Activated naive CD8-positive, alpha-beta T cell treated with anti-CD3 and anti-CD28 coated beads, Interleukin-2, amount 50 U/mL, for 24 hours (primary cell): ENCODE measurements at regions not wholly inside any gene's neighbourhood (a gene's known extent, or its start where the extent isn't known, plus 50 kb on each side); places are given as distances from the start of the nearest gene placed in this dataset.
"Not testable (repeated sequence)": the region's sequence is repeated elsewhere in the genome, so short reads cannot be mapped to it uniquely, and the experiment has no call there.

ENCODE experiments used
- ATAC-seq: fragments of 150-1000 bp; cut with Tn5 transposase; one replicate; pipeline ENCODE4 v1.10.0; 2021
- DNase-seq: peaks from one replicate; pipeline ENCODE4 v3.0.0; 2021
- H3K27ac Mint-ChIP-seq: one replicate; pipeline ENCODE4 v1.8.0; 2021; ENCODE audit warnings: mild to moderate bottlenecking, mixed read lengths
- H3K27me3 Mint-ChIP-seq: one replicate; pipeline ENCODE4 v1.8.0; 2021; ENCODE audit warnings: mixed read lengths
- H3K36me3 Mint-ChIP-seq: one replicate; pipeline ENCODE4 v1.8.0; 2021; ENCODE audit warnings: low read depth, mixed read lengths
- H3K4me1 Mint-ChIP-seq: one replicate; pipeline ENCODE4 v1.8.0; 2021; ENCODE audit warnings: mixed read lengths
- H3K4me3 Mint-ChIP-seq: one replicate; pipeline ENCODE4 v1.8.0; 2021; ENCODE audit warnings: mild to moderate bottlenecking, moderate library complexity, mixed read lengths
- H3K9me3 Mint-ChIP-seq: one replicate; pipeline ENCODE4 v1.8.0; 2021; ENCODE audit warnings: mixed read lengths

DNA sequence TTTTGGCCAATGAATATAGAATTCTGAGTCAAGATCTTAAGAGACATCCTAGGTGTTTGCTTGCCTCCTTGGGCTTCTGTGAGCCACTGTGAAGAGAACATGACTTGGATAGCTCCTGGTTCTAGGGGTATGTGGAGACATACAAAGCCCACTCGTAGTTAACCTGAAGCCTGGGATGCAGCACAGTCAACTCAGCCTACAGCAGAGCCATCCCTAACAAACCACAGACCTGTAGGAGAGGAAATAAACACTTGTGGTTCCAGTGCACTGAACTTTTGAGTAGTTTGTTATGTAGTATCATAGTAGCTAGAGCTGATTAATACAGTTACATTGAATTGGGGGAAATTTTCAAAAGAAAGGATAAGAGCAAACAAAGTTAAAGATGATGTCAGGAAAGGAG, 474.4 kb upstream of the HSF2 start:
- no peaks in the 10 kb centered on the region for H3K9me3 Mint-ChIP-seq
- no peak overlapping the region for H3K27ac Mint-ChIP-seq
- peaks cover 2% of the 10 kb centered on the region for H3K27me3 Mint-ChIP-seq
- no peak for DNase-seq
- no peaks in the 10 kb centered on the region for H3K36me3 Mint-ChIP-seq
- peak; percentile 49 for ATAC-seq
- peaks cover 9% of the 10 kb centered on the region for H3K4me1 Mint-ChIP-seq
- H3K4me3 Mint-ChIP-seq, result no peak overlapping the region

DNA sequence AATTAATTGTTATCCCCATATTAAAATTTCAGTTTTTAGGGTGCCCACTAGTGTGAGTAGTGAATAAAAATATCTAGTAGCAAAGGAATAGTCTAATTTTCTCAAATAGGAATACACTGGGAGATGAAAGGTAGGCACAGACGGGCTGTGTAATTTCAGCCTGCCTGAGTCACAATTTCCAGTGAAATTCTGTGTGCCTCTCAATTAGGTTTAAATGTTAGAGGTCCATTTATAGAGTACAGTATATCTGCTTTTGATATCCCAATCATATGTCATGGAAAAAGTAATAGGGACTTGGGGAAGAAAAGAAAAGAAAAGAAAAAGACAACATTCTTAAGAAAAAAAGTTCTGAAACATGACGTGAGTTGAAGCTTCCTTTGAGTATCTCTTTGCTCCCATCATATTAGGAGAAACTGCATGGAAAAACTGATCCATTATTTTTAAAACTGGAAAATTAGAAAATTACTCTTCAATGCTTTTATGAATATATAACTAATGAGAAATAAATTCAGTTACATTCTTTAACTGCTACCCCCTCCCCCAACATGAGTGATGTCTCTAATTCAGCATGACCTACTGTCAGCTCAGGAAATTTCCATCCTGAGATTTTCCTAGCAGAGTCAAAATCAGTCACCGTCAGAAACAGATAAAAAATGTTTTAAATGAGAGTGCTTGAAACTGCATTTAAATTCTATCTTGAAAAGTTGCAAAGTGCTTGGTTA, 473.8 kb upstream of the HSF2 start:
- Mint-ChIP-seq H3K27me3 (peaks cover 2% of the 10 kb centered on the region), H3K4me1 (peaks cover 9% of the 10 kb centered on the region), H3K27ac (no peak overlapping the region), H3K9me3 (no peaks in the 10 kb centered on the region), H3K4me3 (no peak overlapping the region), H3K36me3 (no peaks in the 10 kb centered on the region)
- DNase-seq (no peak), ATAC-seq (no peak)

DNA sequence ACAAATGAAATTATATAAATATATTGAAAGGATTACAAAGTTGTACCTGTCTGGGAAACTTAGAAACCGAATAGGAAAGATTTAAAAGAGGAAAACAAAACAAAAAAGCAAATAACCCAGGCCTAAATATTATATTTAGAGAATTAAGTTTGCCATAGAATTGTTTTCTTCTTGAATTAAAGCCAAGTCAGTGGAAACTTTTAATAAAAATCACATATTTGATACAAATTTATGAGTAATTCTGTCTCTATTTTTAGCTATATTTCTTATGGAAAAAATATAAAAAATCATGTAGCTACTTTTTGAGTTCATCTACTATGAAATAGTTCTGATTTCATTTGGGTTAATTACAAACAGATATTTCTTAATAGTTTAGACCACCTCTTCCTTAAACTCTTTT, 470.2 kb upstream of the HSF2 start:
- DNase-seq, result no peak
- H3K27ac Mint-ChIP-seq, result no peak overlapping the region
- no peaks in the 10 kb centered on the region for H3K9me3 Mint-ChIP-seq
- H3K4me3 Mint-ChIP-seq, result no peak overlapping the region
- ATAC-seq, result no peak
- peaks cover 9% of the 10 kb centered on the region for H3K4me1 Mint-ChIP-seq
- no peaks in the 10 kb centered on the region for H3K36me3 Mint-ChIP-seq
- H3K27me3 Mint-ChIP-seq, result peaks cover 2% of the 10 kb centered on the region

DNA sequence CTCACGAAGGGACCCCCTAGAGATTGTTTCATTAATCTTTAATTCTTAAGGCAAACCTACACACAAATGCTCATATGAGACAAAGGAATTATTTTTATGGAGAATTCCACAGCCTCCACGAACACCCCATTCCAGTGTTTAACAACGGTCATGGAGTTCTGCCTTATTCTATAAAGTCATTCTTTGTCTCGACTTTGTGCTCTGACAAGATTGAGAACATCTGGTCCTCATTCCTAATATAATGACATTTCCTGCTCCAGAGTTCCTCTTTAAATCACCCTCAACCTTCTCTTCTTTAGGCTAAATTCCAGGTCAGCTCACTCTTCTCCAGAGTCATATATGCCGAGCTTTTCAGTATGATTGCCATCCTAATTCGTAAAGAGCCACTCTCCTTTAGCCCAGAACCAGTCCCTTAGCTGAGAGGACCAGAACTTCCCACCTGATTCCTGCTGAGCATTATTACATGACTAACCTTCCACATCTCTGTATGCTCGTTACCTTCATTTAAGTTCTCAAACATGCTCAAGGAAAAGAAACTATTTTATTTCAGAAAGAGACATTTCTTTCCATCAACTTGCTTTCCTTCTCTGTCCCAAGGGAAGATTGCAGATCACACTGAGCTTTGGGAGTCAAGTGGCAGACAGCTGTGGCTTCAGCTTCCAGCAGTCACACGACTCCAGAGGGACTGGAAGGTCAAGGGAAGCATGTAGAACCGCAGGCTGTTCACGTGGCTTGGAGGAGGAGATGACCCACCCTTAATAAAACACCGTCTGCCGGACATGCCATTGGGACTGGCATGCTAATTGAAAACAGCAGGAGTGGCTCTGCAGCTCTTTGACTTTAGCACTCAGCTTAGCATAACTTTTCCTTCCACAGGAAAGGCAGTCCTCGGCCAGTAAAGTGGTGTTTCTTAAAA, 467.1 kb upstream of the HSF2 start:
- ATAC-seq (no peak), DNase-seq (no peak)
- Mint-ChIP-seq H3K4me1 (no peaks in the 10 kb centered on the region), H3K9me3 (no peaks in the 10 kb centered on the region), H3K36me3 (no peaks in the 10 kb centered on the region), H3K27me3 (peaks cover 2% of the 10 kb centered on the region), H3K27ac (no peak overlapping the region), H3K4me3 (no peak overlapping the region)

DNA sequence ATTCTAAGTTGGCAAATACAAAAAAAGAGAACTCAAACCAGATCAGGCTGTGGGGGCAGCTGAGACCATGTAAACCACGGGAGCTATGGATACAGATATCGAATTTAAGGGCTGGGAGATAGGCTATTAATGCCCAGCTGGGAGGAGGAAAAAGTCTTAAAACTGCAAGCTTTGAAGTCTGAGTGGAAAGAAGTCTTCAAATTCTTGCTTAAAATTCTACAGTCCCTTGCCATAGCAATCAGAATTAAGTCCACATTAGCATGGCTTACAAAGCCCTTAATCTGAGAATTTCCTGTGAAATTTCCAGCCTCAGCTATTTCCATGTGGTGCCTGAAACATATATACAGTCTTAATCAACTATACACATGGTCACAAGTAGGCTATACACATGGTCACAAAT, 465.0 kb upstream of the HSF2 start:
- Mint-ChIP-seq H3K4me3 (no peak overlapping the region), H3K27me3 (peaks cover 2% of the 10 kb centered on the region), H3K9me3 (peaks cover 5% of the 10 kb centered on the region), H3K4me1 (no peaks in the 10 kb centered on the region), H3K36me3 (no peaks in the 10 kb centered on the region), H3K27ac (no peak overlapping the region)
- DNase-seq (no peak), ATAC-seq (no peak)

GRCh38 chr6:121940728-121941127, 458.7 kb upstream of the HSF2 start:
- Mint-ChIP-seq H3K27ac (no peak overlapping the region), H3K36me3 (no peaks in the 10 kb centered on the region), H3K4me3 (no peak overlapping the region), H3K27me3 (no peaks in the 10 kb centered on the region), H3K9me3 (peaks cover 28% of the 10 kb centered on the region), H3K4me1 (no peaks in the 10 kb centered on the region)
- ATAC-seq (no peak), DNase-seq (no peak)

DNA sequence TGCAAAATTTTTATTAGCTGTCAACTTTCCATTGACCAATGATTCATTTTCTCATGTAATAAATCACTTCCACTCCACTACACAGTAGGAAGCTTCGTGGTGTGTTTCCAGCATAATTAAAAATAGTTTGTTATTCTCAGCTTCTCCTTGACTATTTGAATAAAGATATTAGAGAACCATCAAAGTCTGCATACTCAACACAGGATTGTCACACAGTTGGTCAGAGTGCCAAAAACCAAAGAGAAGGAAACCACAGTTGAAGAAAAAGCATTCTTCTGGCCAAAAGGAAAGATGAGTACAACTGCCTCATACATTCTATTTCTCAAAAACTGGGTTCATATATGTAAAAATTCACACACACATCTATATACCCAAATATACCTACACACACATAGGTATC, 455.1 kb upstream of the HSF2 start:
- DNase-seq (no peak), ATAC-seq (no peak)
- Mint-ChIP-seq H3K4me3 (no peak overlapping the region), H3K27ac (no peak overlapping the region), H3K36me3 (no peaks in the 10 kb centered on the region), H3K4me1 (no peaks in the 10 kb centered on the region), H3K9me3 (peaks cover 24% of the 10 kb centered on the region), H3K27me3 (no peaks in the 10 kb centered on the region)

DNA sequence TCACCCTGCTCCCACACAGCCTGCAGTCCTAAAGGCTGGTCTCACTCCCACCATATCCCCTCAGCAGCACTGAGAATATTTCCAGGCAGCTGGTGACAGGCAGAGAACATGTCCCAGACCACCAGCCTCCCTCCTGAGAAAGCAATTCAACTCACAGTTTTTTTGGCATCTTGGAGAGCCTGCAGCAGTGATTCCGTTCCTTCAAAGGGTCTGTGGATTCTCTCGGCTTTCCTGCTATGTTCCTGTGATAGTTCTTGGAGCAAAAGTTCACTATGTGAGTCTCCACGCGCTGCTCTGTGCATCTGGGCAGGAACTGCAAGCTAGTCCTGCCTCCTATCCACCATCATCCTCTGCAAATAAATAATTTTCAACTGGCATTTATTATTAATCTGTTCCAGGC, 448.3 kb upstream of the HSF2 start:
- no peak overlapping the region for H3K4me3 Mint-ChIP-seq
- no peak overlapping the region for H3K27ac Mint-ChIP-seq
- no peak for ATAC-seq
- H3K9me3 Mint-ChIP-seq, result no peaks in the 10 kb centered on the region
- no peaks in the 10 kb centered on the region for H3K27me3 Mint-ChIP-seq
- no peak for DNase-seq
- no peaks in the 10 kb centered on the region for H3K36me3 Mint-ChIP-seq
- H3K4me1 Mint-ChIP-seq, result no peaks in the 10 kb centered on the region

- DNase-seq (no peak), ATAC-seq (no peak)
- Mint-ChIP-seq H3K27me3 (no peaks in the 10 kb centered on the region), H3K4me3 (no peak overlapping the region), H3K27ac (no peak overlapping the region), H3K4me1 (no peaks in the 10 kb centered on the region), H3K9me3 (no peaks in the 10 kb centered on the region), H3K36me3 (no peaks in the 10 kb centered on the region)
Measured at GRCh38 chr6:121951918-121952379, 447.5 kb upstream of the HSF2 start.

GRCh38 chr6:121955401-121955800, 444.1 kb upstream of the HSF2 start:
- not testable (repeated sequence) for H3K36me3 Mint-ChIP-seq, H3K4me3 Mint-ChIP-seq, H3K9me3 Mint-ChIP-seq, DNase-seq, H3K27ac Mint-ChIP-seq, ATAC-seq, H3K27me3 Mint-ChIP-seq
- peaks cover 13% of the 10 kb centered on the region for H3K4me1 Mint-ChIP-seq

DNA sequence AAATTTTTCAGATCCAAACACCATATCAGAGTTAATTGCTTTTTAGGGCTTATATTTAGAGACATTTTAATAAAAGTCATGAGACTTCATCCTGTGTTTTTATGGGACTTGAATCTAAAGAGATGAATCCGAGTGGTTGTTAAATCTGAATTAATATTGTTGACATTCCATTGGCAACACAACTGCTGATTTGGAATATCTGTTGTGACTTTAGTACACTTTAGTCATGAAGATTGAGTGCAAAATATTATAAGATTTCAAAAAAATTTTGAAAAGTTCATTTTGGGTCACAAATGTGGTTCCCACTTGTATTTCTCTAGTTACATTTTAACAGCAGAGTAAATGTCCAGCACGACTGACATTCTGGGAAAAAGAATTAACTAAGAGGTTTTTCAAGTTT, 442.7 kb upstream of the HSF2 start:
- Mint-ChIP-seq H3K9me3 (no peaks in the 10 kb centered on the region), H3K36me3 (no peaks in the 10 kb centered on the region), H3K4me1 (peaks cover 13% of the 10 kb centered on the region), H3K4me3 (no peak overlapping the region), H3K27me3 (no peaks in the 10 kb centered on the region), H3K27ac (no peak overlapping the region)
- DNase-seq, result no peak
- ATAC-seq, result no peak

DNA sequence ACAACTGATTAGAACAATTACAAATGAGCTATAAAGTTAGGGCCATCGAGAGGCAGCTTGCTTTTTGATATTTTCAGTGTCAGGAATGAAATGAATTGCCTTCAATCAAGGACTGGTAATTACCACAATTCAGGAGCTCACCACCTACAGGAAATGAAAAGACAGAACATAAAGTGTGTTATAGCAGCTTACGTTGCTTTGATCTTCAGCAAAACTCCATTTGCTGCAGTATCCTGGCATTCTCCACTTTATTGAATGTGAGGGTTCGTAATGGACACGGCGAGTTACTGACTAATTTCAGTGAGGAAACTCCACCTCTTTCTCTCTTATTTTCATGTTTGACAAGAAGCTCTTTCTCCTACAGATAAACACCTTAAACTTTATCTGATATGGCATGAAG, 440.0 kb upstream of the HSF2 start:
- Mint-ChIP-seq H3K36me3 (no peaks in the 10 kb centered on the region), H3K27me3 (no peaks in the 10 kb centered on the region), H3K27ac (no peak overlapping the region), H3K4me1 (peaks cover 13% of the 10 kb centered on the region), H3K9me3 (no peaks in the 10 kb centered on the region), H3K4me3 (no peak overlapping the region)
- ATAC-seq (peak; percentile 57), DNase-seq (no peak)

DNA sequence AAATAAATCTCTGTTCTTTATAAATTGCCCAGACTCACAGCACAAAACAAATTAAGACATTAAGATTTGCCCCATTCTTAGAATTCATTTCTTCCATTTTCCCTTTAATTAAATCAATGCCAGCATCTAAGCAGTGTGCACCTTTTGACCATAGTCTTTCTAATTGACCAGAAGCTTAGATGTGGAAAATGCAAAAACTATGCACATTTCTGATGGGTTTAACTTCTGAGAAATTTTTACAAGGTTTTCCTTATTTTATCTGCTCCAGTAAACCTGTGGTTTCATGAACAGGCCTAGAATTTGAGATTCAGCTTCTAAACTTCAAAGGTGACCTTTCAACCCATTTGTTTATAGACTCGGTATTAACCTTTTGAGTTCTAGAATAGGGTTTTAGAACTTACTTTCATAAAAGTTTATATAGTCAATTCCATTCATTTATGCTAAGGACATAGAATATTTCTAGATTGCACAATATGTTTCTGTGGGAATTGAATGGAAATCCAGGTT, 437.8 kb upstream of the HSF2 start:
- ATAC-seq (no peak), DNase-seq (no peak)
- H3K9me3 Mint-ChIP-seq, result no peaks in the 10 kb centered on the region
- peaks cover 13% of the 10 kb centered on the region for H3K4me1 Mint-ChIP-seq
- no peak overlapping the region for H3K4me3 Mint-ChIP-seq
- H3K36me3 Mint-ChIP-seq, result no peaks in the 10 kb centered on the region
- no peaks in the 10 kb centered on the region for H3K27me3 Mint-ChIP-seq
- H3K27ac Mint-ChIP-seq, result no peak overlapping the region

DNA sequence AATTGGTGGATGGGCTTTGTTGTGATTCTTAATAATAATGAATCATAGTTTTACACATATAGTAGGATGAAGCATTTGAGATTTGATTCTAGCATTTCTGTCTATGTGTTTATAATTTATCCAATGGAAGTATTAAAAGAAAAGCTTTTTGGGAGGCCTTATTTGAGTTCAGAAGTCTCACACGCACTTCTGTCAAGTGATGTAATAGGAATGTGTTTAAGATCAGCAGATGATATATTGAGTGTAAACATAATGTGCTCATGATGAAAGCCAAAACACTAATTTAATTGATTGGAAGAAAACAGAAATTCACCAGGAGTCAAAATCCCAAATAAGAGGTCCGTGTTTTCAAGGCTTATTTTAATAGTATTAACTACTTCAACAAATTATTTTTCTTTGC, 435.6 kb upstream of the HSF2 start:
- no peak overlapping the region for H3K4me3 Mint-ChIP-seq
- H3K36me3 Mint-ChIP-seq, result no peaks in the 10 kb centered on the region
- H3K9me3 Mint-ChIP-seq, result no peaks in the 10 kb centered on the region
- ATAC-seq (no peak), DNase-seq (no peak)
- H3K27me3 Mint-ChIP-seq, result no peaks in the 10 kb centered on the region
- H3K27ac Mint-ChIP-seq, result no peak overlapping the region
- peaks cover 11% of the 10 kb centered on the region for H3K4me1 Mint-ChIP-seq

GRCh38 chr6:121965739-121966138, 433.7 kb upstream of the HSF2 start:
- Mint-ChIP-seq H3K9me3 (no peaks in the 10 kb centered on the region), H3K4me1 (no peaks in the 10 kb centered on the region), H3K27me3 (no peaks in the 10 kb centered on the region), H3K36me3 (no peaks in the 10 kb centered on the region), H3K27ac (no peak overlapping the region), H3K4me3 (no peak overlapping the region)
- ATAC-seq (no peak), DNase-seq (no peak)
